ENCODE measurements at regions not wholly inside any gene's neighbourhood (a gene's known extent, or its start where the extent isn't known, plus 50 kb on each side); places are given as distances from the start of the nearest gene placed in this dataset.
"Not testable (repeated sequence)": the region's sequence is repeated elsewhere in the genome, so short reads cannot be mapped to it uniquely, and the experiment has no call there.

DNA sequence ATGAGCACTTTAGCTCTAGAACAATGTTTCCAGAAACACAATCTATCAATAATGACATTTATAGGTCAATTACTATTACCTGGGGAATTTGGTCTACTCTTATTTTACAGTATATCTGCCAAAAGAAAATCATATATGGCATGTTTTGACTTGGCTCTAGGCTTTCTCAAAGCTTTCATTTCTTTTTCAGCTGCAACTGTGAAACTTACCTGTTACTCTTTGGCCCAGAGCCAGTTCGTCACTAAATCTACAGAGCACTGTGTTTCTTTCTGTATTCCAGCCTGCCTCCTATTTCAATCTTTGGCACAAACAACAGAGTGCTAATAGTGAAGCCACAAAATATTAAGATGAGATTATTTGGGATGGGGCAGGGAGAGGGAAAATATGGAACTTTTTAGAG lies 76.0 kb downstream of the P2RY1 start:
- ChIA-PET CTCF (interaction anchor here (0.6 kb wide), 1 partner anchor 41 kb away, joined by 3 read pairs; no protein-coding TSS in a partner anchor), POLR2A (interaction anchor here (1.3 kb wide), 1 partner anchor 9 kb away, joined by 3 read pairs; no protein-coding TSS in a partner anchor)
- TF ChIP-seq, protein P1, sequence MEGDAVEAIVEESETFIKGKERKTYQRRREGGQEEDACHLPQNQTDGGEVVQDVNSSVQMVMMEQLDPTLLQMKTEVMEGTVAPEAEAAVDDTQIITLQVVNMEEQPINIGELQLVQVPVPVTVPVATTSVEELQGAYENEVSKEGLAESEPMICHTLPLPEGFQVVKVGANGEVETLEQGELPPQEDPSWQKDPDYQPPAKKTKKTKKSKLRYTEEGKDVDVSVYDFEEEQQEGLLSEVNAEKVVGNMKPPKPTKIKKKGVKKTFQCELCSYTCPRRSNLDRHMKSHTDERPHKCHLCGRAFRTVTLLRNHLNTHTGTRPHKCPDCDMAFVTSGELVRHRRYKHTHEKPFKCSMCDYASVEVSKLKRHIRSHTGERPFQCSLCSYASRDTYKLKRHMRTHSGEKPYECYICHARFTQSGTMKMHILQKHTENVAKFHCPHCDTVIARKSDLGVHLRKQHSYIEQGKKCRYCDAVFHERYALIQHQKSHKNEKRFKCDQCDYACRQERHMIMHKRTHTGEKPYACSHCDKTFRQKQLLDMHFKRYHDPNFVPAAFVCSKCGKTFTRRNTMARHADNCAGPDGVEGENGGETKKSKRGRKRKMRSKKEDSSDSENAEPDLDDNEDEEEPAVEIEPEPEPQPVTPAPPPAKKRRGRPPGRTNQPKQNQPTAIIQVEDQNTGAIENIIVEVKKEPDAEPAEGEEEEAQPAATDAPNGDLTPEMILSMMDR (IDR thresholded peaks at IDR 0.05; ENCODE audit: unreplicated experiment) = no peak
- H3K27me3 Mint-ChIP-seq (ENCODE audit: insufficient read depth, unreplicated experiment) = no peaks in the 10 kb centered on the region
- no peaks in the 10 kb centered on the region for H3K9me3 Mint-ChIP-seq (ENCODE audit: unreplicated experiment)
- DNase-seq (ENCODE audit: unreplicated experiment) = no peak
- peaks cover 6% of the 10 kb centered on the region for H3K4me1 Mint-ChIP-seq (ENCODE audit: insufficient read depth, unreplicated experiment)
- no TSS peak for BruUV-seq (replicated peaks)
- H3K36me3 Mint-ChIP-seq (ENCODE audit: insufficient read depth, unreplicated experiment) = no peaks in the 10 kb centered on the region
- intact Hi-C loops (cut with micrococcal nuclease) = no loop called here
- H3K27ac Mint-ChIP-seq (ENCODE audit: low read depth, unreplicated experiment) = no peak overlapping the region
- no peak overlapping the region for H3K4me3 Mint-ChIP-seq (ENCODE audit: unreplicated experiment)

DNA sequence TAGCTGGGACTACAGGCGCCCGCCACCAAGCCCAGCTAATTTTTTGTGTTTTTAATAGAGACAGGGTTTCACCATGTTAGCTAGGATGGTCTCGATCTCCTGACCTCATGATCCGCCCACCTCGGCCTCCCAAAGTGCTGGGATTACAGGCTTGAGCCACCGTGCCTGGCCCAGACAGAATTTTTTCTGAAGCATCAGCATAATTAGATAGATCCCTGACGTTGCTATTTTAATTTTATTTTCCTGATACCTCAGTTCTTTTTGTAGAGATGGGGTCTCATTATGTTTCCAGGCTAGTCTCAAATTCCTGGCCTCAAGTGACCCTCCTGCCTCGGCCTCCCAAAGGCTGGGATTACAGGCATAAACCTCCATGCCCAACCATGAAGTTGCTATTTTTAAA lies 79.8 kb downstream of the P2RY1 start:
- H3K27me3 Mint-ChIP-seq (ENCODE audit: insufficient read depth, unreplicated experiment); intact Hi-C loops (cut with micrococcal nuclease); H3K9me3 Mint-ChIP-seq (ENCODE audit: unreplicated experiment); H3K4me1 Mint-ChIP-seq (ENCODE audit: insufficient read depth, unreplicated experiment); H3K4me3 Mint-ChIP-seq (ENCODE audit: unreplicated experiment); BruUV-seq (replicated peaks); POLR2A ChIA-PET; H3K36me3 Mint-ChIP-seq (ENCODE audit: insufficient read depth, unreplicated experiment); DNase-seq (ENCODE audit: unreplicated experiment): not testable (repeated sequence)
- H3K27ac Mint-ChIP-seq (ENCODE audit: low read depth, unreplicated experiment) = peak overlapping the region; percentile 18
- CTCF ChIA-PET = interaction anchor here (0.5 kb wide), 1 partner anchor 658 kb away, joined by 3 read pairs; no protein-coding TSS in a partner anchor

DNA sequence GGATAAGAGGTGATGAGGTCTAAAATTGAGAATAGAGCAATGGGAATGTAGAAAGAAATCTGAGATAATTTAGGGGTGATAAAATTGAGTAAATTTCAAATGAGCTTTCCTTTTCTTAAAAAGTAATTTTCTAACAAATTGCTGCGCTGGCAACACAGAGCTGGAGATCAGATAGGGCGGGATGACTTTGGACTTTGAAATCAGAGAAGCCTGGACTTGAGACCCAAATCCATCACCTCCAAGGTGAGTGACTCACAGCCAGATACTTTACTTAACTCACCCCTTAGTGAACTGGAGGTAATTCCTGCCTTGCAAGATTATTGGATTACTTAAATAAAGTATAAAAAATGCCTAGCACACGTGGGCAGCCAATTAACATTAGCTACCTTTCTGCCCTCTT lies 80.8 kb downstream of the P2RY1 start:
- Mint-ChIP-seq H3K4me1 (ENCODE audit: insufficient read depth, unreplicated experiment) (no peaks in the 10 kb centered on the region), H3K36me3 (ENCODE audit: insufficient read depth, unreplicated experiment) (no peaks in the 10 kb centered on the region), H3K4me3 (ENCODE audit: unreplicated experiment) (no peak overlapping the region), H3K27me3 (ENCODE audit: insufficient read depth, unreplicated experiment) (no peaks in the 10 kb centered on the region), H3K9me3 (ENCODE audit: unreplicated experiment) (no peaks in the 10 kb centered on the region), H3K27ac (ENCODE audit: low read depth, unreplicated experiment) (no peak overlapping the region)
- CTCF ChIA-PET = no interaction called here
- intact Hi-C loops (cut with micrococcal nuclease) = no loop called here
- no peak for DNase-seq (ENCODE audit: unreplicated experiment)
- BruUV-seq (replicated peaks) = no TSS peak
- TF ChIP-seq, protein P1 (IDR thresholded peaks at IDR 0.05; ENCODE audit: unreplicated experiment) = no peak
- POLR2A ChIA-PET = no interaction called here

DNA sequence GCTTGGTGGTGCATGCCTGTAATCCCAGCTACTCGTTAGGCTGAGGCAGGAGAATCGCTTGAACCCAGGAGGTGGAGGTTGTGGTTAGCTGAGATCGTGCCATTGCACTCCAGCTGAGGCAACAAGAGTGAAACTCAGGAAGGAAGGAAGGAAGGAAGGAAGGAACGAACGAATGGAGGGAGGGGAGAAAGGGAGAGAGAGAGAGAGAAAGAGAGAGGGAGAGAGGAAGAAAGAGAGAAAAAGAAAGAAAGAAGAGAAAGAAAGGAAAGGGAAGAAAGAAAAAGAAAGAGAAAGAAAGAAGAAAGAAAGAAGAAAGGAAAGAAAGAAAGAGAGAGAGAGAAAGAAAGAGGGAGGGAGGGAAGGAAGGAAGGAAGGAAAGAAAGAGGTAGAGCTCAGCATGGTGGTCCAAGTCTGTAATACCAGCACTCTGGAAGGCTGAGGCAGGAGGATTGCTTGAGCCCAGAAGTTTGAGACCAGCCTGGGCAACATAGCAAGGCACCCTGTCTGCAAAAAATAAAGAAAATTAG lies 81.9 kb downstream of the P2RY1 start:
- TF ChIP-seq, protein P1 (IDR thresholded peaks at IDR 0.05; ENCODE audit: unreplicated experiment) = no peak
- intact Hi-C loops (cut with micrococcal nuclease) = no loop called here
- H3K36me3 Mint-ChIP-seq (ENCODE audit: insufficient read depth, unreplicated experiment) = no peaks in the 10 kb centered on the region
- ChIA-PET CTCF (interaction anchor here (0.7 kb wide), 1 partner anchor 45 kb away, joined by 3 read pairs; no protein-coding TSS in a partner anchor), POLR2A (no interaction called here)
- H3K9me3 Mint-ChIP-seq (ENCODE audit: unreplicated experiment) = no peaks in the 10 kb centered on the region
- no peaks in the 10 kb centered on the region for H3K4me1 Mint-ChIP-seq (ENCODE audit: insufficient read depth, unreplicated experiment)
- H3K27me3 Mint-ChIP-seq (ENCODE audit: insufficient read depth, unreplicated experiment) = no peaks in the 10 kb centered on the region
- no peak for DNase-seq (ENCODE audit: unreplicated experiment)
- H3K27ac Mint-ChIP-seq (ENCODE audit: low read depth, unreplicated experiment) = no peak overlapping the region
- BruUV-seq (replicated peaks) = no TSS peak
- no peak overlapping the region for H3K4me3 Mint-ChIP-seq (ENCODE audit: unreplicated experiment)

DNA sequence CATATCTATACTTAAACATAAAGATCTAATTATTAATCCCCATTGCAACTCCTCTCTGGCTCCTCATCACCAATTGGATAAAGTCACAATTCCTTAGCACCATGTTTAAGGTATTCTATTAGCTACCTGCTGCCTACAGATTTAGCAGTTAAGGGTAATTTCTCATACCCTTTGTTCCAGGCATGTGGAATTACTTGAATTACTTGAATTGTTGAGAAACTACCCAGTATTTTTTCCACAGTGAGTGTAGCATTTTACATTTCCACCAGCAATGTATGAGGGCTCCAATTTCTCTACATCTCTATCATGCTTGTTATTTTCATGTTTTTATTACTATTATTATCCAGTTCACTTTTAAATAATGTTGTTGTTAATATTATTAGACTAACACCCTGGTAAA lies 86.4 kb downstream of the P2RY1 start:
- Mint-ChIP-seq H3K27me3 (ENCODE audit: insufficient read depth, unreplicated experiment) (no peaks in the 10 kb centered on the region), H3K27ac (ENCODE audit: low read depth, unreplicated experiment) (no peak overlapping the region), H3K36me3 (ENCODE audit: insufficient read depth, unreplicated experiment) (no peaks in the 10 kb centered on the region), H3K4me3 (ENCODE audit: unreplicated experiment) (no peak overlapping the region), H3K4me1 (ENCODE audit: insufficient read depth, unreplicated experiment) (no peaks in the 10 kb centered on the region), H3K9me3 (ENCODE audit: unreplicated experiment) (no peaks in the 10 kb centered on the region)
- intact Hi-C loops (cut with micrococcal nuclease) = no loop called here
- TF ChIP-seq, protein P1 (IDR thresholded peaks at IDR 0.05; ENCODE audit: unreplicated experiment) = no peak
- no TSS peak for BruUV-seq (replicated peaks)
- no peak for DNase-seq (ENCODE audit: unreplicated experiment)
- CTCF ChIA-PET = interaction anchor here (0.5 kb wide), 1 partner anchor 56 kb away, joined by 4 read pairs; no protein-coding TSS in a partner anchor
- POLR2A ChIA-PET = interaction anchor here (0.9 kb wide), 1 partner anchor 13 kb away, joined by 4 read pairs; no protein-coding TSS in a partner anchor
